ENCODE measurements at regions not wholly inside any gene's neighbourhood (a gene's known extent, or its start where the extent isn't known, plus 50 kb on each side); places are given as distances from the start of the nearest gene placed in this dataset.

- WGBS, 5 donors: 65 to 90% (median 80%) methylated on average over 1 of the region's 1 CpG
These were observed 97.1 kb upstream of the TMEM168 start for GRCh38 chr7:112887337-112887736.

DNA sequence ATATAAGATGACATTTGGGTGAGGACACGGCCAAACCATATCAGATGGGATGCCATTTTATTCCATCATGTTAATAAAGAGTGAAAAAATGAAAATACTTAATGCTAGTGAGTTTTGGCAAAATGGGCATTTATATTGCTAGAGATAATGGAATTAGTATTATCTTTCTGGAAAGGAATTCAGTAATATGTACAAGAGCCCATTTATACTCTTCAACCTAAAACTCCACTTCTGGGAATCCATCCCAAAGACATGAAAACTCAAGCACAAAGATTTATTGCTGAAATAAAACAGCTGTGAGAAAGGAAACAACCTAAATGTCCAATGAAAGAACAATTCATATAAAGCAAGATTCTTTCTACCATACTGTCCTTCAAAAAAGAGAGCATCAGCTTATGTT is 96.0 kb upstream of the TMEM168 start:
- H3K9me3 ChIP-seq: peaks cover 0 to 3% (median 0%) of the 10 kb centered on the region in 8 donors
- TF ChIP-seq POLR2A (IDR thresholded peaks at IDR 0.05) (no peak), POLR2AphosphoS5 (IDR thresholded peaks at IDR 0.05) (no peak), CTCF (IDR thresholded peaks at IDR 0.05 in 8 of 11, conservative IDR thresholded peaks at IDR 0.05 in 3 of 11) (no peak)
- no peaks in the 10 kb centered on the region for H3K27me3 ChIP-seq (replicated peaks in 1 of 7)
- peaks cover 0 to 71% (median 32%) of the 10 kb centered on the region in 6 donors for H3K4me1 ChIP-seq
- H3K4me3 ChIP-seq: no peak overlapping the region
- intact Hi-C loops (cut with DNase I; ENCODE audit: low total_unique reads): no loop called here
- peak overlapping the region in 3 of 8 donors; percentile 45 to 71 (median 70) for H3K27ac ChIP-seq
- 74 to 95% (median 83%) methylated on average over 1 of the region's 1 CpG for WGBS, 5 donors
- DNase-seq: no peak
- peaks cover 0 to 12% (median 0%) of the 10 kb centered on the region in 6 donors for H3K36me3 ChIP-seq

More at GRCh38 chr7:112887337-112887736, 97.1 kb upstream of the TMEM168 start:
- Histone ChIP-seq H3K36me3 (peaks cover 0 to 18% (median 0%) of the 10 kb centered on the region in 6 donors), H3K4me1 (peaks cover 0 to 59% (median 24%) of the 10 kb centered on the region in 6 donors), H3K27ac (peak overlapping the region in 5 of 8 donors; percentile 15 to 71 (median 45)), H3K9me3 (peaks cover 0 to 3% (median 0%) of the 10 kb centered on the region in 8 donors), H3K27me3 (replicated peaks in 1 of 7) (no peaks in the 10 kb centered on the region), H3K4me3 (no peak overlapping the region)
- TF ChIP-seq CTCF (IDR thresholded peaks at IDR 0.05 in 8 of 11, conservative IDR thresholded peaks at IDR 0.05 in 3 of 11): no peak
- TF ChIP-seq POLR2A (IDR thresholded peaks at IDR 0.05): no peak
- no peak for TF ChIP-seq POLR2AphosphoS5 (IDR thresholded peaks at IDR 0.05)
- intact Hi-C loops (cut with DNase I; ENCODE audit: low total_unique reads): no loop called here
- no peak for DNase-seq

DNA sequence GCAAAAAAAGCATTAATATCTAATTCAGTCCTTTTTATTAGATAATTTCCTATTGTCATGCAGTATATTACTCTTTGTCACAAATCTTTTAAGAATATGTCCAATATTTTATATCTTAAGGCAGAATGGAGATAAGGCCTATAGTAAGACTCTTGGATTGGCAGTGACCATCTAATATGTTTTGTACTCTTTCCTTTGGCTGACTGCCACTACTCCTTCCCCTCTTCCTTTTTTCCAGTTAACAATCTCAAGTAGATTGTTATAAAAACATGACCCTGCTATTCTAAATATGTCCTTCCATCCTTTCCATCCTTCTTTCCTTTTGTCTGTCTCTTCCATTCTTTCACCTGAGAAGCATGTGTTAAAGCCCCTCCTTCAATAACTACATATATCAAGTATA is 92.8 kb upstream of the TMEM168 start:
- TF ChIP-seq POLR2A (IDR thresholded peaks at IDR 0.05) (no peak), POLR2AphosphoS5 (IDR thresholded peaks at IDR 0.05) (no peak), CTCF (IDR thresholded peaks at IDR 0.05 in 8 of 11, conservative IDR thresholded peaks at IDR 0.05 in 3 of 11) (no peak)

GRCh38 chr7:112882511-112882910 is 92.3 kb upstream of the TMEM168 start:
- TF ChIP-seq POLR2AphosphoS5 (IDR thresholded peaks at IDR 0.05) (no peak), CTCF (IDR thresholded peaks at IDR 0.05 in 8 of 11, conservative IDR thresholded peaks at IDR 0.05 in 3 of 11) (no peak), POLR2A (IDR thresholded peaks at IDR 0.05) (no peak)
- Histone ChIP-seq H3K9me3 (peaks cover 0 to 3% (median 0%) of the 10 kb centered on the region in 8 donors), H3K4me1 (peaks cover 0 to 72% (median 31%) of the 10 kb centered on the region in 6 donors), H3K27me3 (replicated peaks in 1 of 7) (no peaks in the 10 kb centered on the region), H3K36me3 (peaks cover 0 to 19% (median 0%) of the 10 kb centered on the region in 6 donors), H3K4me3 (peak overlapping the region in 1 of 8 donors; percentile 34), H3K27ac (peak overlapping the region in 7 of 8 donors; percentile 39 to 90 (median 78))
- intact Hi-C loops (cut with DNase I; ENCODE audit: low total_unique reads): no loop called here
- peak; percentile 76 for DNase-seq
- 45 to 57% (median 48%) methylated on average over 3 of the region's 3 CpGs for WGBS, 5 donors

More for the DNA sequence above, 92.8 kb upstream of the TMEM168 start:
- intact Hi-C loops (cut with DNase I; ENCODE audit: low total_unique reads): no loop called here
- H3K27me3 ChIP-seq (replicated peaks in 1 of 7): no peaks in the 10 kb centered on the region
- H3K27ac ChIP-seq: peak overlapping the region in 5 of 8 donors; percentile 17 to 90 (median 84)
- H3K9me3 ChIP-seq: peaks cover 0 to 3% (median 0%) of the 10 kb centered on the region in 8 donors
- peaks cover 0 to 72% (median 35%) of the 10 kb centered on the region in 6 donors for H3K4me1 ChIP-seq
- DNase-seq: no peak
- H3K36me3 ChIP-seq: peaks cover 0 to 19% (median 0%) of the 10 kb centered on the region in 6 donors
- no peak overlapping the region for H3K4me3 ChIP-seq

Data from spleen (tissue), 11 donors.